Mucosa of rectum (tissue), 2 donors: ENCODE measurements at regions not wholly inside any gene's neighbourhood (a gene's known extent, or its start where the extent isn't known, plus 50 kb on each side); places are given as distances from the start of the nearest gene placed in this dataset.

Experiments used
- H3K27ac ChIP-seq, 2 donors: one replicate each; pipeline ENCODE4 v1.7.0; 2013; ENCODE audit warnings: inconsistent platforms in 2 of 2, low read depth in 2 of 2, low read length in 2 of 2
- H3K27me3 ChIP-seq, 2 donors: one replicate each; pipeline ENCODE4 v1.7.0; 2013; ENCODE audit warnings: low read length in 2 of 2; ENCODE audit not compliant: control insufficient read depth in 2 of 2, insufficient read depth in 2 of 2
- H3K36me3 ChIP-seq, 2 donors: one replicate each; pipeline ENCODE4 v1.7.0; 2013; ENCODE audit warnings: low read length in 2 of 2; ENCODE audit not compliant: control insufficient read depth in 2 of 2, insufficient read depth in 2 of 2
- H3K4me1 ChIP-seq, 2 donors: one replicate each; pipeline ENCODE4 v1.7.0; 2013; ENCODE audit warnings: low read length in 2 of 2, mild to moderate bottlenecking in 1 of 2; ENCODE audit not compliant: control insufficient read depth in 2 of 2, insufficient read depth in 2 of 2
- H3K4me3 ChIP-seq, 2 donors: one replicate each; pipeline ENCODE4 v1.7.0; 2013; ENCODE audit warnings: low read length in 2 of 2
- H3K9ac ChIP-seq, 2 donors: one replicate each; pipeline ENCODE4 v1.7.0; 2013; ENCODE audit warnings: low read length in 2 of 2, low read depth in 1 of 2, mild to moderate bottlenecking in 1 of 2
- H3K9me3 ChIP-seq, 2 donors: one replicate each; pipeline ENCODE4 v1.7.0; 2013; ENCODE audit warnings: low read length in 2 of 2; ENCODE audit not compliant: control insufficient read depth in 2 of 2
- donor health status: healthy.
- donor health status: Normal muscosa, but diverticular disease.

- no peaks in the 10 kb centered on the region for H3K9me3 ChIP-seq
- no peak overlapping the region for H3K4me3 ChIP-seq
- H3K27ac ChIP-seq, result no peak overlapping the region
- no peaks in the 10 kb centered on the region for H3K36me3 ChIP-seq
- no peaks in the 10 kb centered on the region for H3K4me1 ChIP-seq
- no peak overlapping the region for H3K9ac ChIP-seq
- no peaks in the 10 kb centered on the region for H3K27me3 ChIP-seq
These were observed 72.0 kb downstream of the FOS start for GRCh38 chr14:75350505-75351060.

DNA sequence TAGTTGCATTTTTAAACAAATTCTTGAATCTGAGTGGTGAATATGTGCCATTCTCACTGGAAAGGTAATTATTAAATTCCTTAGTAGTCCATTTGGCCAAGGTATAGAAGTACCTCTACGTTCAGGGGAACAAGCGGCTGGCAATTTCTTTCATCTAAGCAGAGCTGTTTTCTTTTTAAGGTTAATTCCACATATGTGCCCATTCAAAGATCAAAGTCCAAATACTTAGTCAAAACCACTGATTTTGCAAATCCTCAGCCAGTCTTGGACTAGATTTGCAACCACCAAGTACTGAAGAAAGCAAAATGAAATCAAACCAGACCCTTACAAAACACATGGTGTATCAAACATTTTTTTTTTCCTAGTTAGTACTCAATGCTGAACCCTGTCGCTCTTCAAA, 68.7 kb upstream of the JDP2 start:
- H3K27me3 ChIP-seq, result no peaks in the 10 kb centered on the region
- H3K36me3 ChIP-seq, result no peaks in the 10 kb centered on the region
- H3K4me1 ChIP-seq, result peaks cover 0 to 2% of the 10 kb centered on the region in 2 donors
- no peak overlapping the region for H3K4me3 ChIP-seq
- no peak overlapping the region for H3K27ac ChIP-seq
- no peak overlapping the region for H3K9ac ChIP-seq
- H3K9me3 ChIP-seq, result no peaks in the 10 kb centered on the region

DNA sequence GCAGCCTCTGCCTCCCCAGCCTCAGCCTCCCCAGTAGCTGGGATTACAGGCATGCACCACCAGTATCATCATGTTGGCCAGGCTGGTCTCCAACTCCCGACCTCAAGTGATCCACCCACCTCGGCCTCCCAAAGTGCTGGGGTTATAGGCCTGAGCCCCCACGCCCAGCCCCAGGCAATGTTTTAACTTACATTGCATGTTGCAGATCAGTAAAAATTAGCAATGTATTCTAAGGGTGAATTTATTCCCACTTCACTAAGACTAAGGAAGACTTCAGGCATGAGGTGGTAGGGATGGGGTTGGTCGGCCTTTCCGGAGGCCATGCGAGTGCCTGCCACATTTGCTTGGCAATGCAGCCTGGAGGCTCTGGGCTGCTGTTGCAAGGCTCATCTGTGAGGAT, 66.8 kb upstream of the JDP2 start:
- peaks cover 0 to 2% of the 10 kb centered on the region in 2 donors for H3K4me1 ChIP-seq
- no peak overlapping the region for H3K27ac ChIP-seq
- no peaks in the 10 kb centered on the region for H3K27me3 ChIP-seq
- H3K4me3 ChIP-seq, result no peak overlapping the region
- H3K9ac ChIP-seq, result no peak overlapping the region
- no peaks in the 10 kb centered on the region for H3K9me3 ChIP-seq
- no peaks in the 10 kb centered on the region for H3K36me3 ChIP-seq

- Histone ChIP-seq H3K4me3 (no peak overlapping the region), H3K36me3 (no peaks in the 10 kb centered on the region), H3K4me1 (peaks cover 0 to 2% of the 10 kb centered on the region in 2 donors), H3K27me3 (no peaks in the 10 kb centered on the region), H3K27ac (no peak overlapping the region), H3K9me3 (no peaks in the 10 kb centered on the region), H3K9ac (no peak overlapping the region)
These were observed 65.9 kb upstream of the JDP2 start for GRCh38 chr14:75361751-75362433.

- Histone ChIP-seq H3K27ac (no peak overlapping the region), H3K4me3 (no peak overlapping the region), H3K36me3 (no peaks in the 10 kb centered on the region), H3K9me3 (no peaks in the 10 kb centered on the region), H3K27me3 (no peaks in the 10 kb centered on the region), H3K9ac (no peak overlapping the region), H3K4me1 (peaks cover 0 to 2% of the 10 kb centered on the region in 2 donors)
These were observed 64.7 kb upstream of the JDP2 start for GRCh38 chr14:75363130-75363529.

DNA sequence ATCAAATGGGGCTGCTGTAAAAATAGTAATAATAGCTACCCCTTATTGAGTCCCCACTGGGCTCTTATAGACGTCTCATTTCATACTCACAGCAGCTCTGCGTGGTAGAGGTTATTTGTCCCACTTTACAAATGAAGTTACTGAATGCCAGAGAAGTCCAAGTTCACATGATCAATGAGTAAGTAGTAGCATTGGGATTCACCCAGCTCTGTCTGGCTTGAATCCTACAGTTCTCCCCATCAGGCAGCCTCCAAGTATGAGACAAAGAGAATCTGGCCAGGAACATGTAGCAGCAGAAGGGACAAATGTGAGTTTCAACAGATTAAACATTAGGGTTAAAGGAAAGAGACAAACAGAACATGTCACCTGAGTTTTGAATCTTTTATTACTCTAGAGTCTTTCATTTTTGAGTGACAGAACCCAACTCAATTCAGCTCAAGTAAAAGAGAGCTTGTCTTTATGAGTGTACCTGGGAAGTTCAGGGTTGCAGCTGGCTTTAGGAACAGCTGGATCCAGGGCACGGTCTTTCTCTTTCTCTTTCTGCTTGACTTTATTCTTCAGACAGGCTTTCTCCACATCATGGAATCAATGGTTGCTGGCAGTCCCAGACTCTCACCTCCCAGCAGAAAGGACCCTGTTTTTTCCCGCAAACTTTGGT, 64.1 kb upstream of the JDP2 start:
- Histone ChIP-seq H3K4me3 (no peak overlapping the region), H3K27ac (no peak overlapping the region), H3K36me3 (no peaks in the 10 kb centered on the region), H3K27me3 (no peaks in the 10 kb centered on the region), H3K9ac (no peak overlapping the region), H3K4me1 (peaks cover 0 to 2% of the 10 kb centered on the region in 2 donors), H3K9me3 (no peaks in the 10 kb centered on the region)

GRCh38 chr14:75365116-75365515, 62.7 kb upstream of the JDP2 start:
- Histone ChIP-seq H3K9ac (no peak overlapping the region), H3K36me3 (no peaks in the 10 kb centered on the region), H3K27me3 (no peaks in the 10 kb centered on the region), H3K4me3 (no peak overlapping the region), H3K4me1 (peaks cover 0 to 3% of the 10 kb centered on the region in 2 donors), H3K9me3 (no peaks in the 10 kb centered on the region), H3K27ac (no peak overlapping the region)

DNA sequence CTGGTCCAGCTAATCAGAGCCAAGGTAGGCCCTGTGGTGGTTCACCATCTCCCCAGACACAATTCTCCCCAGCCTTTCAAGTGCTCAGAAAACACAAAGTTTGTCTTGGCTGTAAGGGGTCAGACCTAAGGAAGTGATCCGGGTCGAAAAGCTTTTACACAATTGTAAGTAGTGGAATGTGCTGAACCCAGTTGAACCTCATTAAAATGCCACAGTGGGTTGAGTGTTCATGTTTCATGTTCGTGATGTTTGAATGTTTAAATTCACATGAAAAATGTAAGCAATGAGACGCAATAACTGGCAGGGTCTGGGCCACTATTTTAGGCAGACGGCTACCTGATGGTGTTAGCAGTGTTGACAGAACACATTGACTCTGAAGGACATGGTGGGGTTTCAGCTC, 60.9 kb upstream of the JDP2 start:
- Histone ChIP-seq H3K4me3 (no peak overlapping the region), H3K27me3 (no peaks in the 10 kb centered on the region), H3K36me3 (no peaks in the 10 kb centered on the region), H3K9ac (no peak overlapping the region), H3K4me1 (peaks cover 0 to 4% of the 10 kb centered on the region in 2 donors), H3K9me3 (no peaks in the 10 kb centered on the region), H3K27ac (no peak overlapping the region)

- Histone ChIP-seq H3K4me3 (no peak overlapping the region), H3K4me1 (peaks cover 0 to 3% of the 10 kb centered on the region in 2 donors), H3K27me3 (no peaks in the 10 kb centered on the region), H3K9ac (no peak overlapping the region), H3K9me3 (no peaks in the 10 kb centered on the region), H3K36me3 (no peaks in the 10 kb centered on the region), H3K27ac (no peak overlapping the region)
These were observed 59.5 kb upstream of the JDP2 start for GRCh38 chr14:75368333-75368732.

DNA sequence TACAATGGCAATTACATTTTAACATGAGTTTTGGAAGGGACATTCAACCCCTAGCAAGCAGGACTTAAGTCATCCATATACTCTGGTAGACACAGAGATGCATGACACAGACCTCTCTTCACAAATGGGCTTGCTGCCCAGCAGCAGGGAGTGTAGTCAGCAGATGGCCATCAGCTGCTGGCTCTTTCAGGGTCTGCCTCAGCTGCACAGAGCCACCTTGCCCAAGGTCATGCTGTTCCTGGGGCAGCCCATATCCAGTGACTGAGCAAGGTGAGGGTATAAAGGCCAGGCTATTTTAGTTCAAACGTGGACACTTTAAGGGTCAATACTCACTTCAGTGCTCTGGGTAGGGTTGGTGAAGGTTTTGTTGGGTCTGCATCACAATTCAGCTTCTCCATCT, 58.3 kb upstream of the JDP2 start:
- H3K27ac ChIP-seq, result no peak overlapping the region
- H3K9me3 ChIP-seq, result no peaks in the 10 kb centered on the region
- H3K4me1 ChIP-seq, result peaks cover 0 to 3% of the 10 kb centered on the region in 2 donors
- H3K9ac ChIP-seq, result no peak overlapping the region
- H3K4me3 ChIP-seq, result no peak overlapping the region
- H3K36me3 ChIP-seq, result no peaks in the 10 kb centered on the region
- H3K27me3 ChIP-seq, result no peaks in the 10 kb centered on the region
